GM19043 (cell line): ENCODE measurements at regions not wholly inside any gene's neighbourhood (a gene's known extent, or its start where the extent isn't known, plus 50 kb on each side); places are given as distances from the start of the nearest gene placed in this dataset.
"Not testable (repeated sequence)": the region's sequence is repeated elsewhere in the genome, so short reads cannot be mapped to it uniquely, and the experiment has no call there.

Source experiments
- ATAC-seq: cut with Tn5 transposase; IDR thresholded peaks from one replicate; pipeline ENCODE4 v1.9.1; 2021; ENCODE audit warnings: low read depth; ENCODE audit not compliant: unreplicated experiment

GRCh38 chr3:104273046-104273649 lies 1093.6 kb upstream of the ALCAM start:
- ATAC-seq, result no peak

- no peak for ATAC-seq
These were observed 1091.5 kb upstream of the ALCAM start for GRCh38 chr3:104275199-104275598.

DNA sequence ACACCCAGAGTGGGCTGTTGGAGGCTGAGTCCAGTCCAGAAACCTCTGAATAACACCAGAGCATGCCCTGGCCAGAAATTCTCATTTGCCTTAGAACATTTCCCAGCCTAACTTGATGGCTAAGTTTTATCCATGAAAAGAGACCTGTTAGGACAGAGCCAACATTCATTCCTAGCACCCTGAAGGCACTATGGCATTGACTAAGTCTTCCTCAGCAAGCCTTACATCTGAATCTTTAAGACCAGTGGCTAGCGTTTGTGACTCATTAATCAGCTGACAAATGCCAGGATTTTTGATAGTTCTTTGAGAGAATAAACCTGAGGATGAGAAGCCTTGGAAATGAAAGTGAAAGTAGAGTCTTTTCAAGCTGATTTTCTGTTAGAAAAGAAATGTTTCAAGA lies 1087.1 kb upstream of the ALCAM start:
- no peak for ATAC-seq

DNA sequence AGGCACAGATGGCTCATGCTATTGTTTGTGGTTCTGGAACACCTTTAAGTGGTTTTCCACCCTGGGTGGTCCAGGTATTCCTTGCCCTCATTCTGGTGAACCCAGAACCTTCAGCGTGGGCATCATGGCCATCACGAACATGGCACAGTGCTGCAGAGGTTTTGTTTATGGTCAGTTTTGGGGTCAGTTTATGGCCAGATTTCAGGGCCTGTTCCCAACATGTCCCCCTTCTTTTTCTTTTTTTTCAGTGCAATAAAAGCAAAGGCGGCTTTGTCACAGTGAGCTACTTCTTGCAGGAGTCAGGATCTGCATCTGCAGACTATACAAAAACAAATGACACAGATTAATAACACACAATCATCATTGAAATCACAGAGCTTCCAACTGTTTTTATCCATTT lies 1085.0 kb upstream of the ALCAM start:
- no peak for ATAC-seq

DNA sequence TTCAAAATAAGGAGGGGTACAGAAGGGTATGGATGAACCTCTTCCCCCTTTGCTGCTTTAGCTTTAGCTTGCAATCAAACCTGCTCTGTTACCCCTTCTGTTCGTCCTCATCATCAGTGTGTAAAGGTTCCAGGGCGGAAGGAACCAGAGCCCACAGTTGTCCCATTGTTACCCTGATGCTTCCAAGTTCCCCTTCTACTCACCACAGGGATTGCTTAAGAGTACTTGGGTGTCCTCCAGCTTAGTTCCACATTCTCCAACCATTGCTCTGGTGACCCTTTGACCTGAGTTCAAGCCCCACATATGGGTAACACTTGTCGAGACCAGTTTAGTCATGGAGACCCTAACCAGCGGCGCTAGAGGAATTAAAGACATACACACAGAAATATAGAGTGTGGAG lies 1080.1 kb upstream of the ALCAM start:
- ATAC-seq, result no peak

GRCh38 chr3:104291437-104291851 lies 1075.3 kb upstream of the ALCAM start:
- ATAC-seq, result peak; percentile 48

- ATAC-seq, result peak; percentile 26
These were observed 1074.8 kb upstream of the ALCAM start for GRCh38 chr3:104291878-104292277.

DNA sequence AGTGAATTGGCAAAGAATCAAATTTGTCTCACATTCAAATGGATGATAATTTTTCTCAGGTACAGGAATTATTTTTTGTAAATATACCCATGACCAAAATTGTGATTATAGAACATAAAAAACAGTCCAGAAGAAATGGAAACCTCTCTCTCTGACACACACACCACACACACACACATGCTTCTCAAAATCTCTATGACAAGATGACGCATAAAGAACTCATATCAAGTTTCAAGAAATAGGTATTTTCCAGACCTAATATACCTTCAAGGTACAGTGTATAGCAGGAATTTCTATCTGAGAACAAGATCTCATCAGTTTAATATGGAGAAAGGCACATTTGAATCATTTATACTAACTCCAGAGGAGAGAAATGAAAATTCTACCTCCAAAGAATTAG lies 1069.1 kb upstream of the ALCAM start:
- ATAC-seq, result no peak

GRCh38 chr3:104298662-104299061 lies 1068.0 kb upstream of the ALCAM start:
- ATAC-seq, result no peak

DNA sequence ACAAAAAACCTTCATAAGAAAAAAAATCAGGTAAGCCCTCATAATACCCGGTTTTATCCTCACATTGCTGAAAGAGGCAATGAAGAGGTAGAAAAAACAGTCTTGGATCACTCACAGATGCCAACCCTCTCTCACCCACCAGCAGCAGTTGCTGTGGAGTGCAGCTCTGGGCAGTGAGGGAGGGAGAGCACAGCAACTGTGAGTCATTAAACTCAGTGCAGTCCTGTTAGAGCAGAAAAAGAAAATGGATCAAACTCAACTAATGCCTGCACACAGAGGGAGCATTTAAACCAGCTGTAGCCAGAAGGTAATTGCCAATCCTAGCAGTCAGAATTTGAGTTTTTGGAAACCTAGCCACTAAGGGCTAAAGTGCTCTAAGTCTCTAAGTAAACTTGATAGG lies 1050.6 kb upstream of the ALCAM start:
- ATAC-seq, result no peak

GRCh38 chr3:104323226-104323625 lies 1043.5 kb upstream of the ALCAM start:
- ATAC-seq, result no peak

GRCh38 chr3:104347291-104347690 lies 1019.4 kb upstream of the ALCAM start:
- no peak for ATAC-seq

GRCh38 chr3:104349836-104350235 lies 1016.9 kb upstream of the ALCAM start:
- ATAC-seq, result no peak

DNA sequence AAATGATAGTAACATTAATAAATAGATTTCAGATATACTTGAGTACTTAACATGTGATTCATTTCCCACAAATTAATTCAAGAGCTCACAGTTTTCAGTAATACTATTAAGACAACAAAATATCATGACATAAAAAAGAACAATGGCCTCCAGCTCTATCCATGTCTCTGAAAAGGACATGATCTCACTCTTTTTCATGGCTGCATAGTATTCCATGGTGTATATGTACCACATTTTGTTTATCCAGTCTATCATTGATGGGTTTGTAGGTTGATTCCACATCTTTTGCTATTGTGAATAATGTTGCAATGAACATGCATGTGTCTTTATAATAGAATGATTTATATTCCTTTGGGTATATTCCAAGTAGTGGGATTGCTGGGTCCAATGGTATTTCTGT lies 1012.8 kb upstream of the ALCAM start:
- ATAC-seq, result no peak

DNA sequence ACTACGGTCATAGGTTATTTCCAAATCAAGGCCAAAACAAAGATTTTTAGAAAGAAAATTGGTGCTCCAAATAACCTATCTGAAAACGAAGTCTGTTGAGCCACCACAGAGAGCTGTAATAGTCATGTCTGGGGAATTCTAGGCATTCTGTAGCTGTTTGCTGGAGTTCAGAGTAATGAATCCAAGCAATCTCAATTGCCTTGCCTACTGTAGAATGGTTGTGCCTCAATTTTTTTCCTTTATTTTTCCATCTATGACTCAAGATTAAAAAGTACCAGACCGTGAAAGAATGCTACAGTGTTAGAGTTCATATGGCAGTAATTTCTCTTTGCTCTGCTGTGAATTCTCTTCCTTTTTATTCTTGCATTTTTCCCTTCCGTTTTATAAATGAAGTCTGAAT lies 1007.2 kb upstream of the ALCAM start:
- ATAC-seq, result no peak

DNA sequence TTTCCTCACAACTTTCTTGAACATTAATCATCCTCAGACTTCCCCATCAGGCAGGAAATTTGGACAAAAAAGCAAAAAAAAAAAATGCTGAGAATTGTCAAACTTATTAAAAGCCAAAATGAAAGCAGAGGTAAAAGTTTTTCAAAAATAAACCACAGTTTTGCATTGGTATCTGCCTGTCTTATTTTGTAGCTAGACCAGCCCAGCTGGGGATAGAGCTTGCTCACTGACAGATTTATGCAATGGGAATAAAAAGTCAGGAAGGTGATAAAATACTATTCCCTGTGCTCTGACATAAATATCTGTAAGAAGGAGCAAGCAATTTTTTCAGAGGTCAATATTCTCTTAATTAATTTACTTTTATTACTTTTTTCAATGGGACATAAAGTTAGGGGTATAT lies 1006.7 kb upstream of the ALCAM start:
- no peak for ATAC-seq

GRCh38 chr3:104361748-104362147 lies 1005.0 kb upstream of the ALCAM start:
- ATAC-seq, result not testable (repeated sequence)

- no peak for ATAC-seq
These were observed 1004.4 kb upstream of the ALCAM start for GRCh38 chr3:104362319-104362718.

- ATAC-seq, result no peak
These were observed 999.7 kb upstream of the ALCAM start for GRCh38 chr3:104367000-104367399.

DNA sequence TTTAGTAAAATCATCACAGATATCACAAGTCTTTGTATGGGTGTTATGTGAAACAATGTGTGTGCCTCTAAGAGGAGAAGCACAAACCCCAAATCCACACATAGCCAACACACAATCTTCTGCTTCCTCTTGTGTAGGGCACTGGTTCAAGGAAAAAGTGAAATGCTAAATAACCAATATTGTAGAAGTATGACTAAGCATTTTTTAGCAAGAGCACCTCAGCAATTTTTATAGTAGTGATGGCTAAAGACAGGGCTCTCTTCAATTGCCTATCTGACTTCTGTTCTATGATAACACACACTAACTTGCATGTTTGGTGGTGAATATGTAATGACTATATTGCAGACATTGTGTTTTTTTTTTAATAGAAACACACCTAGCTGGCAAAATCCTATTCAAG lies 997.9 kb upstream of the ALCAM start:
- no peak for ATAC-seq

- no peak for ATAC-seq
These were observed 981.3 kb upstream of the ALCAM start for GRCh38 chr3:104385421-104385820.

GRCh38 chr3:104388619-104389018 lies 978.1 kb upstream of the ALCAM start:
- no peak for ATAC-seq

GRCh38 chr3:104392327-104392726 lies 974.4 kb upstream of the ALCAM start:
- ATAC-seq, result no peak
